ENCODE measurements at regions not wholly inside any gene's neighbourhood (a gene's known extent, or its start where the extent isn't known, plus 50 kb on each side); places are given as distances from the start of the nearest gene placed in this dataset.

GRCh38 chr6:8859501-8859900 is 424.2 kb upstream of the SLC35B3 start:
- TF ChIP-seq POLR2A (IDR thresholded peaks at IDR 0.05; ENCODE audit: low read length) (no peak), GATA1 (IDR thresholded peaks at IDR 0.05; ENCODE audit: low read depth, low read length) (no peak)
